ENCODE measurements at regions not wholly inside any gene's neighbourhood (a gene's known extent, or its start where the extent isn't known, plus 50 kb on each side); places are given as distances from the start of the nearest gene placed in this dataset.
"Not testable (repeated sequence)": the region's sequence is repeated elsewhere in the genome, so short reads cannot be mapped to it uniquely, and the experiment has no call there.

GRCh38 chr5:143533978-143534760 is 130.7 kb upstream of the NR3C1 start:
- no peak for DNase-seq

GRCh38 chr5:143533475-143533874 is 130.0 kb upstream of the NR3C1 start:
- no peak for DNase-seq

- DNase-seq, result no peak
These were observed 124.3 kb upstream of the NR3C1 start for GRCh38 chr5:143527808-143528207.

GRCh38 chr5:143525176-143525575 is 121.7 kb upstream of the NR3C1 start:
- DNase-seq, result no peak

- DNase-seq, result no peak
These were observed 121.0 kb upstream of the NR3C1 start for GRCh38 chr5:143524338-143524945.

- peak in 3 of 56 donors; percentile 1 to 2 (median 1) for DNase-seq
These were observed 118.4 kb upstream of the NR3C1 start for GRCh38 chr5:143521846-143522400.

- no peak for DNase-seq
These were observed 117.7 kb upstream of the NR3C1 start for GRCh38 chr5:143521141-143521540.

- DNase-seq, result not testable (repeated sequence)
These were observed 115.7 kb upstream of the NR3C1 start for GRCh38 chr5:143519215-143519614.

GRCh38 chr5:143517824-143518223 is 114.3 kb upstream of the NR3C1 start:
- not testable (repeated sequence) for DNase-seq

- no peak for DNase-seq
These were observed 112.8 kb upstream of the NR3C1 start for GRCh38 chr5:143516249-143516648.

GRCh38 chr5:143515829-143516228 is 112.3 kb upstream of the NR3C1 start:
- DNase-seq, result no peak

GRCh38 chr5:143514616-143515335 is 111.3 kb upstream of the NR3C1 start:
- no peak for DNase-seq

- DNase-seq, result no peak
These were observed 110.2 kb upstream of the NR3C1 start for GRCh38 chr5:143513720-143514119.

- no peak for DNase-seq
These were observed 108.2 kb upstream of the NR3C1 start for GRCh38 chr5:143511736-143512135.

- DNase-seq, result no peak
These were observed 106.3 kb upstream of the NR3C1 start for GRCh38 chr5:143509758-143510221.

- peak in 3 of 56 donors; percentile 3 to 7 (median 3) for DNase-seq
These were observed 103.5 kb upstream of the NR3C1 start for GRCh38 chr5:143506836-143507552.

GRCh38 chr5:143505934-143506333 is 102.4 kb upstream of the NR3C1 start:
- DNase-seq, result no peak

GRCh38 chr5:143505354-143505753 is 101.9 kb upstream of the NR3C1 start:
- no peak for DNase-seq

- no peak for DNase-seq
These were observed 98.0 kb upstream of the NR3C1 start for GRCh38 chr5:143501310-143502044.

GRCh38 chr5:143499480-143500114 is 96.1 kb upstream of the NR3C1 start:
- no peak for DNase-seq

Measured in nucleus accumbens (tissue), 56 donors.